Small intestine (tissue), 7 donors: ENCODE measurements at regions not wholly inside any gene's neighbourhood (a gene's known extent, or its start where the extent isn't known, plus 50 kb on each side); places are given as distances from the start of the nearest gene placed in this dataset.
A peak's percentile ranks its signal among the peaks of the same experiment; 100 is the strongest.

Experiments
- DNase-seq, 2 donors: peaks; one replicate each; pipeline versions ENCODE4 v3.0.0 to v3.0.0-alpha.2; 2013
- FAIRE-seq: peaks from 2 replicates; lab custom pipeline; 2012; peaks lifted over from hg19 to GRCh38; lab: Jason Lieb, UNC
- H3K27ac ChIP-seq, 3 donors: one replicate each; pipeline ENCODE4 v1.5.1; 2013; ENCODE audit warnings: low read length in 2 of 3, mild to moderate bottlenecking in 2 of 3, control low read depth in 1 of 3, inconsistent platforms in 1 of 3, low read depth in 1 of 3, moderate library complexity in 1 of 3
- H3K27me3 ChIP-seq, 3 donors: one replicate each; pipeline ENCODE4 v1.6.1; 2013; ENCODE audit warnings: low read length in 3 of 3, inconsistent platforms in 1 of 3; ENCODE audit not compliant: control insufficient read depth in 3 of 3, insufficient read depth in 3 of 3
- H3K36me3 ChIP-seq, 3 donors: one replicate each; pipeline ENCODE4 v1.6.1; 2013; ENCODE audit warnings: low read length in 3 of 3, inconsistent platforms in 1 of 3, low read depth in 1 of 3, mild to moderate bottlenecking in 1 of 3, moderate library complexity in 1 of 3; ENCODE audit not compliant: control insufficient read depth in 3 of 3, insufficient read depth in 2 of 3
- H3K4me1 ChIP-seq, 3 donors: one replicate each; pipeline ENCODE4 v1.6.1; 2013; ENCODE audit warnings: low read length in 2 of 3, inconsistent platforms in 1 of 3, low read depth in 1 of 3, mild to moderate bottlenecking in 1 of 3, moderate library complexity in 1 of 3; ENCODE audit not compliant: control insufficient read depth in 3 of 3, insufficient read depth in 2 of 3
- H3K4me3 ChIP-seq, 3 donors: one replicate each; pipeline ENCODE4 v1.5.1; 2013; ENCODE audit warnings: low read length in 3 of 3, control low read depth in 1 of 3, inconsistent platforms in 1 of 3, low read depth in 1 of 3, mild to moderate bottlenecking in 1 of 3, moderate library complexity in 1 of 3
- H3K9me3 ChIP-seq, 2 donors: one replicate each; pipeline ENCODE4 v1.6.1; 2013; ENCODE audit warnings: low read depth in 1 of 2, low read length in 1 of 2; ENCODE audit not compliant: control insufficient read depth in 2 of 2, insufficient read depth in 1 of 2
- WGBS, 3 donors: extraction: QIAGEN DNeasy Blood & Tissue Kit; methylation state at CpG; one replicate each; pipeline ENCODE4 v1.1.7; 2013; 5-methylcytosine and 5-hydroxymethylcytosine counted together
- donor health status: healthy with polysubstance abuse.
- donor health status: control.
- donor health status: control.
- donor health status: Bipolar disorder and iron deficiency.
- donor health status: healthy.

DNA sequence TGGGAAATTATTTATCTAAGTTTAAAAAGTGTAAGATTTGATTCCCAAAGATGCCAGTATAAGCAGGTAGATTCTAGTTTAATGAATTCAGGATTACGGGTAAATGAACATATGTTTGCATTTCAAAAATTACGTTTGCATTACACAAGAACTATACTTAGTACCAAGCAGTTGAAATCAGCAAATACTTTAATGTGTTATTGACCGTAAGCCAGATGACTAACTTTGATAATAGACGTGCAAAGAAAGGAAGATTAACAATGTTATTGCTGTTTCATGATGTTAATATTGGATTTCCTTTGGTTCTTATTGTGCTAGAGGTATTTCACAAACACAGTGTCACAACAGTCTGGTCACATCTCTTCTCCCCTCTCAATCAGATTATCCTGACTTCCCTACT is 294.7 kb downstream of the TDRD15 start:
- no peak for FAIRE-seq
- H3K4me3 ChIP-seq, result no peak overlapping the region
- no peak overlapping the region for H3K27ac ChIP-seq
- 34 to 50% (median 35%) methylated on average over 4 of the region's 4 CpGs for WGBS, 3 donors
- H3K27me3 ChIP-seq, result no peaks in the 10 kb centered on the region
- H3K9me3 ChIP-seq, result no peaks in the 10 kb centered on the region
- H3K4me1 ChIP-seq, result no peaks in the 10 kb centered on the region
- DNase-seq, result no peak
- H3K36me3 ChIP-seq, result no peaks in the 10 kb centered on the region

GRCh38 chr2:21420553-21421335 is 297.0 kb downstream of the TDRD15 start:
- H3K27ac ChIP-seq, result no peak overlapping the region

GRCh38 chr2:21422050-21422449 is 298.3 kb downstream of the TDRD15 start:
- 50 to 51% (median 50%) methylated on average over 2 of the region's 2 CpGs for WGBS, 3 donors
- Histone ChIP-seq H3K36me3 (no peaks in the 10 kb centered on the region), H3K4me3 (no peak overlapping the region), H3K27ac (no peak overlapping the region), H3K27me3 (no peaks in the 10 kb centered on the region), H3K4me1 (no peaks in the 10 kb centered on the region), H3K9me3 (no peaks in the 10 kb centered on the region)
- DNase-seq, result peak in 1 of 2 donors; percentile 6
- no peak for FAIRE-seq

More at GRCh38 chr2:21420553-21421335, 297.0 kb downstream of the TDRD15 start:
- no peaks in the 10 kb centered on the region for H3K36me3 ChIP-seq
- no peaks in the 10 kb centered on the region for H3K4me1 ChIP-seq
- no peaks in the 10 kb centered on the region for H3K9me3 ChIP-seq
- H3K4me3 ChIP-seq, result no peak overlapping the region
- WGBS, 3 donors, result 89 to 93% (median 89%) methylated on average over 10 of the region's 10 CpGs
- FAIRE-seq (no peak), DNase-seq (no peak)
- H3K27me3 ChIP-seq, result no peaks in the 10 kb centered on the region

GRCh38 chr2:21422724-21423522 is 299.2 kb downstream of the TDRD15 start:
- DNase-seq (no peak), FAIRE-seq (no peak)
- H3K27me3 ChIP-seq, result no peaks in the 10 kb centered on the region
- no peaks in the 10 kb centered on the region for H3K4me1 ChIP-seq
- H3K9me3 ChIP-seq, result no peaks in the 10 kb centered on the region
- WGBS, 3 donors, result 32 to 49% (median 36%) methylated on average over 7 of the region's 7 CpGs
- H3K36me3 ChIP-seq, result no peaks in the 10 kb centered on the region
- no peak overlapping the region for H3K4me3 ChIP-seq
- no peak overlapping the region for H3K27ac ChIP-seq

DNA sequence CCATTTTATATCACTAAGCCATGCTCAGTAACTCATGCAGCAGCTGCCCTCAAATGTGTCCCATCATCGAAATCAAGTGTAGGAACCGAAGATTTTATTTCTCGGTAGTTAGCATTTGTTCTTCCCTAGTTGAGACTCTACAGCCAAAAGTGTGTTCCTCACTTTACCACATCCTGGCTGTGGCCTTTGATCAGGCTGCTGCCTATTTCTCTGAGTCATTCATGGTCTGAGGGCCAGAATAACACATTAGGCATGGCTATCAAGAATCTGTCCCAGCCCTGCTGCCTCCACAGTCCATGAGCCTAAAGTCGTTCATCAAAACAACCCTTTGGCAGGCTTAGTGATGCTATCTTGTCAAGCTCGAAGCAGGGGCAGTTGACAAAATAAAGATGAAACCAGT is 300.1 kb downstream of the TDRD15 start:
- no peak for FAIRE-seq
- 62 to 75% (median 73%) methylated on average over 5 of the region's 5 CpGs for WGBS, 3 donors
- H3K4me3 ChIP-seq, result no peak overlapping the region

GRCh38 chr2:21424375-21424774 is 300.6 kb downstream of the TDRD15 start:
- Histone ChIP-seq H3K36me3 (no peaks in the 10 kb centered on the region), H3K27ac (no peak overlapping the region), H3K4me1 (no peaks in the 10 kb centered on the region), H3K4me3 (no peak overlapping the region), H3K9me3 (no peaks in the 10 kb centered on the region), H3K27me3 (no peaks in the 10 kb centered on the region)
- no peak for DNase-seq
- no peak for FAIRE-seq
- WGBS, 3 donors, result 66 to 77% (median 69%) methylated on average over 4 of the region's 4 CpGs

More for the DNA sequence above, 300.1 kb downstream of the TDRD15 start:
- Histone ChIP-seq H3K36me3 (no peaks in the 10 kb centered on the region), H3K27ac (no peak overlapping the region), H3K27me3 (no peaks in the 10 kb centered on the region), H3K9me3 (no peaks in the 10 kb centered on the region), H3K4me1 (no peaks in the 10 kb centered on the region)
- DNase-seq, result no peak

DNA sequence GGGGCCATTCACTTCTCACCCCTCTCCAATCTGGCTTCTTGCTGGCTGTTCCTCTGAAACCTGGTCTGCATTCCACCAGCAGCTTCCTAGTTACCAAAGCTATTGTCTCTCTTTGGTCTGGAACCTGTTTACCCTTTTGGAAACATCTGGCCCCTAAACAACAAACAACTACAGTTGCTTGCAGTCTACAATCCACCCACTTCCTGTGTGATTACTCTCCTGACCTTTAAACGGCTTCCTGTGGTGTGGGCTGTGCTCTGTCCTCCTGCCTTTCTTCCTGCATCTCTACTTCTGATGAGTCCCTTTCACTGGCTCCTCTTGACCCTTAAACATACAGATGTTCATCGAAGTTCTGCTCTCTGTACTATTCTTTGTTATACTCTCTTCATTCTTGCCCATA is 303.8 kb downstream of the TDRD15 start:
- 44 to 50% (median 49%) methylated on average over 2 of the region's 2 CpGs for WGBS, 3 donors
- FAIRE-seq, result no peak

GRCh38 chr2:21428754-21429153 is 305.0 kb downstream of the TDRD15 start:
- no peaks in the 10 kb centered on the region for H3K27me3 ChIP-seq
- H3K4me3 ChIP-seq, result no peak overlapping the region
- no peaks in the 10 kb centered on the region for H3K9me3 ChIP-seq
- no peak for DNase-seq
- WGBS, 3 donors, result 94 to 100% (median 94%) methylated on average over 1 of the region's 1 CpG
- H3K4me1 ChIP-seq, result no peaks in the 10 kb centered on the region
- FAIRE-seq, result no peak
- no peaks in the 10 kb centered on the region for H3K36me3 ChIP-seq
- H3K27ac ChIP-seq, result no peak overlapping the region

More for the DNA sequence above, 303.8 kb downstream of the TDRD15 start:
- Histone ChIP-seq H3K9me3 (no peaks in the 10 kb centered on the region), H3K27me3 (no peaks in the 10 kb centered on the region), H3K27ac (no peak overlapping the region), H3K36me3 (no peaks in the 10 kb centered on the region), H3K4me1 (no peaks in the 10 kb centered on the region), H3K4me3 (no peak overlapping the region)
- DNase-seq, result no peak
